MCF 10A (cell line): ENCODE measurements at regions not wholly inside any gene's neighbourhood (a gene's known extent, or its start where the extent isn't known, plus 50 kb on each side); places are given as distances from the start of the nearest gene placed in this dataset.

Experiments used
- BruUV-seq: library from RNA; stranded (reverse); fragments of 400-500 nt; replicated peaks from 2 replicates; lab custom pipeline; 2021; lab: Mats Ljungman, UMichigan
- CTCF ChIA-PET: fragments of 300-600 bp; sonication (Branson Sonifier 250); formaldehyde crosslinking; extraction: SDS; loops from one replicate; lab custom pipeline; 2021; ENCODE audit warnings: antibody characterized with exemption, inconsistent platforms; lab: Yijun Ruan, JAX
- POLR2A ChIA-PET: fragments of 300-600, 350-650 bp; sonication (Branson Sonifier 250); formaldehyde crosslinking; extraction: SDS; loops from one replicate; lab custom pipeline; 2020; ENCODE audit warnings: antibody characterized with exemption, inconsistent platforms; lab: Yijun Ruan, JAX
- DNase-seq: peaks from one replicate; pipeline ENCODE4 v3.0.0-alpha.2; 2018; ENCODE audit not compliant: unreplicated experiment
- H3K27ac Mint-ChIP-seq: one replicate; pipeline ENCODE4 v1.8.0; 2022; ENCODE audit warnings: mild to moderate bottlenecking, low read depth, mixed read lengths; ENCODE audit not compliant: unreplicated experiment
- H3K27me3 Mint-ChIP-seq: one replicate; pipeline ENCODE4 v1.8.0; 2022; ENCODE audit warnings: mixed read lengths; ENCODE audit not compliant: insufficient read depth, unreplicated experiment
- H3K36me3 Mint-ChIP-seq: one replicate; pipeline ENCODE4 v1.8.0; 2022; ENCODE audit warnings: mild to moderate bottlenecking, moderate library complexity, mixed read lengths; ENCODE audit not compliant: insufficient read depth, unreplicated experiment
- H3K4me1 Mint-ChIP-seq: one replicate; pipeline ENCODE4 v1.8.0; 2022; ENCODE audit warnings: mixed read lengths; ENCODE audit not compliant: insufficient read depth, unreplicated experiment
- H3K4me3 Mint-ChIP-seq: one replicate; pipeline ENCODE4 v1.8.0; 2022; ENCODE audit warnings: mild to moderate bottlenecking, moderate library complexity, mixed read lengths; ENCODE audit not compliant: unreplicated experiment
- H3K9me3 Mint-ChIP-seq: one replicate; pipeline ENCODE4 v1.8.0; 2022; ENCODE audit warnings: mixed read lengths; ENCODE audit not compliant: unreplicated experiment
- intact Hi-C: fragments of 100-400 bp; cut with micrococcal nuclease; formaldehyde crosslinking; loops from 2 replicates; pipeline ENCODE4 v1.14.1; 2022
- TF ChIP-seq, protein P1 (sequence below): fragments of 200-600 bp; IDR thresholded peaks from one replicate; pipeline ENCODE4 v1.8.0; 2022; ENCODE audit warnings: antibody characterized with exemption, mild to moderate bottlenecking; ENCODE audit not compliant: unreplicated experiment

GRCh38 chr5:115685490-115685889, 59.7 kb upstream of the TMED7 start:
- H3K4me3 Mint-ChIP-seq: no peak overlapping the region
- H3K9me3 Mint-ChIP-seq: peaks cover 6% of the 10 kb centered on the region
- no TSS peak for BruUV-seq
- peaks cover 53% of the 10 kb centered on the region for H3K27me3 Mint-ChIP-seq
- H3K4me1 Mint-ChIP-seq: no peaks in the 10 kb centered on the region
- ChIA-PET CTCF (no interaction called here), POLR2A (no interaction called here)
- no peak for DNase-seq
- no peaks in the 10 kb centered on the region for H3K36me3 Mint-ChIP-seq
- H3K27ac Mint-ChIP-seq: no peak overlapping the region
- intact Hi-C loops: no loop called here
- TF ChIP-seq, protein P1, sequence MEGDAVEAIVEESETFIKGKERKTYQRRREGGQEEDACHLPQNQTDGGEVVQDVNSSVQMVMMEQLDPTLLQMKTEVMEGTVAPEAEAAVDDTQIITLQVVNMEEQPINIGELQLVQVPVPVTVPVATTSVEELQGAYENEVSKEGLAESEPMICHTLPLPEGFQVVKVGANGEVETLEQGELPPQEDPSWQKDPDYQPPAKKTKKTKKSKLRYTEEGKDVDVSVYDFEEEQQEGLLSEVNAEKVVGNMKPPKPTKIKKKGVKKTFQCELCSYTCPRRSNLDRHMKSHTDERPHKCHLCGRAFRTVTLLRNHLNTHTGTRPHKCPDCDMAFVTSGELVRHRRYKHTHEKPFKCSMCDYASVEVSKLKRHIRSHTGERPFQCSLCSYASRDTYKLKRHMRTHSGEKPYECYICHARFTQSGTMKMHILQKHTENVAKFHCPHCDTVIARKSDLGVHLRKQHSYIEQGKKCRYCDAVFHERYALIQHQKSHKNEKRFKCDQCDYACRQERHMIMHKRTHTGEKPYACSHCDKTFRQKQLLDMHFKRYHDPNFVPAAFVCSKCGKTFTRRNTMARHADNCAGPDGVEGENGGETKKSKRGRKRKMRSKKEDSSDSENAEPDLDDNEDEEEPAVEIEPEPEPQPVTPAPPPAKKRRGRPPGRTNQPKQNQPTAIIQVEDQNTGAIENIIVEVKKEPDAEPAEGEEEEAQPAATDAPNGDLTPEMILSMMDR: no peak

DNA sequence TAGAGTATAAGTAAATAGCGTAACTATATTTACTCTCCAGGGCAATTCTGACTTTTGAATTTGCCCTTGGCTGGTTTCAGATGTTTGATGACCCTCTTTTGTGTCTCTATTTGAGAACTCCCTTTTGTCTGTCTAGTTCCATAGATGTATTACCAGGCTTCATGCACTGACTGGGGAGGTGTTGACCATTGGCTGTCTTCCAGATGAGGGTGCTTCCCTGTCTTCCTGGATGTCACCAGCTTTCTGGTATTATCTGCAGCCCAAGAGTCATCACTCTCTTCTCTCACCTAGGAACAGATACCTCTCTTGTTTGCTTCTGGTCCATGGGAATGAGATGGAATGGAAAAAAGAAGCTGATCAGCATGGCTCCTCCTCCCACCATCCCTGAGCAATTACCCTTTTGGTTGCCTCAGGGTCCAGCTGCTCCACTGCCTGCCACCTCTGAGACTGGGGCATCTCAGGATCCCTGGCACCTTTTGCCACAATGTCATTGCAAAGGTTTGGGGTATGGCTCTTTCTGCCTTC, 58.7 kb upstream of the TMED7 start:
- H3K9me3 Mint-ChIP-seq: peaks cover 6% of the 10 kb centered on the region
- intact Hi-C loops: no loop called here
- DNase-seq: no peak
- H3K27me3 Mint-ChIP-seq: peaks cover 53% of the 10 kb centered on the region
- no peaks in the 10 kb centered on the region for H3K36me3 Mint-ChIP-seq
- TF ChIP-seq, protein P1: no peak
- H3K4me1 Mint-ChIP-seq: no peaks in the 10 kb centered on the region
- no peak overlapping the region for H3K27ac Mint-ChIP-seq
- no peak overlapping the region for H3K4me3 Mint-ChIP-seq
- CTCF ChIA-PET: no interaction called here
- POLR2A ChIA-PET: no interaction called here
- no TSS peak for BruUV-seq

GRCh38 chr5:115683081-115683480, 57.2 kb upstream of the TMED7 start:
- TF ChIP-seq, protein P1: no peak
- no peaks in the 10 kb centered on the region for H3K36me3 Mint-ChIP-seq
- no peak overlapping the region for H3K27ac Mint-ChIP-seq
- peaks cover 6% of the 10 kb centered on the region for H3K9me3 Mint-ChIP-seq
- H3K4me1 Mint-ChIP-seq: no peaks in the 10 kb centered on the region
- no TSS peak for BruUV-seq
- H3K4me3 Mint-ChIP-seq: no peak overlapping the region
- ChIA-PET CTCF (interaction anchor here (1.5 kb wide), 1 partner anchor 16 kb away, joined by 5 read pairs; no protein-coding TSS in a partner anchor), POLR2A (no interaction called here)
- intact Hi-C loops: no loop called here
- DNase-seq: no peak
- peaks cover 53% of the 10 kb centered on the region for H3K27me3 Mint-ChIP-seq
